DND-41 (cell line): ENCODE measurements at regions not wholly inside any gene's neighbourhood (a gene's known extent, or its start where the extent isn't known, plus 50 kb on each side); places are given as distances from the start of the nearest gene placed in this dataset.

ENCODE experiments used
- ATAC-seq: fragments of 200-7000 bp; cut with Tn5 transposase; 3 replicates; pipeline ENCODE4 v1.9.1; 2021; ENCODE audit warnings: low read depth; ENCODE audit not compliant: insufficient read depth
- DNase-seq: peaks from one replicate; pipeline ENCODE4 v3.0.0-alpha.2; 2020
- H2AFZ ChIP-seq: 2 replicates; pipeline ENCODE4 v1.6.0; 2012; ENCODE audit warnings: low read depth, low read length
- H3K27ac ChIP-seq: 2 replicates; pipeline ENCODE4 v1.5.1; 2012; ENCODE audit warnings: low read length, inconsistent platforms
- H3K27me3 ChIP-seq: fragments of 200-600 bp; sonication (generic); 2 replicates; pipeline ENCODE4 v1.6.0; 2012; ENCODE audit warnings: low read length, mild to moderate bottlenecking, inconsistent platforms; ENCODE audit not compliant: insufficient read depth, poor library complexity
- H3K36me3 ChIP-seq: 2 replicates; pipeline ENCODE4 v1.5.1; 2012; ENCODE audit warnings: low read length, inconsistent platforms; ENCODE audit not compliant: insufficient read depth
- H3K4me1 ChIP-seq: 2 replicates; pipeline ENCODE4 v1.5.1; 2012; ENCODE audit warnings: mild to moderate bottlenecking, low read length; ENCODE audit not compliant: insufficient read depth
- H3K4me2 ChIP-seq: 2 replicates; pipeline ENCODE4 v1.6.0; 2012; ENCODE audit warnings: mild to moderate bottlenecking, moderate library complexity, low read length, inconsistent platforms; ENCODE audit not compliant: insufficient read depth
- H3K4me3 ChIP-seq, 2 experiments: fragments of 200-600 bp in 1 of 2; shearing (Covaris generic) in 1 of 2; 2 replicates each; pipeline ENCODE4 v1.5.1; 2012 to 2016; ENCODE audit warnings: inconsistent platforms in 2 of 2, low read length in 2 of 2, mild to moderate bottlenecking in 2 of 2, low read depth in 1 of 2, moderate library complexity in 1 of 2
- H3K79me2 ChIP-seq: 2 replicates; pipeline ENCODE4 v1.6.0; 2012; ENCODE audit warnings: low read length, inconsistent platforms; ENCODE audit not compliant: insufficient read depth
- H3K9ac ChIP-seq: 2 replicates; pipeline ENCODE4 v1.6.0; 2012; ENCODE audit warnings: low read depth, mild to moderate bottlenecking, inconsistent platforms, low read length, moderate library complexity
- H3K9me3 ChIP-seq: 2 replicates; pipeline ENCODE4 v1.5.1; 2012; ENCODE audit warnings: low read length, moderate library complexity, mild to moderate bottlenecking, inconsistent platforms; ENCODE audit not compliant: insufficient read depth, severe bottlenecking
- H4K20me1 ChIP-seq: 2 replicates; pipeline ENCODE4 v1.6.0; 2012; ENCODE audit warnings: low read length; ENCODE audit not compliant: insufficient read depth
- EZH2 ChIP-seq: IDR thresholded peaks from 3 replicates; pipeline ENCODE4 v1.6.1; 2012; ENCODE audit warnings: borderline replicate concordance, low read depth, mild to moderate bottlenecking, moderate library complexity, low read length, inconsistent platforms; ENCODE audit not compliant: severe bottlenecking
- TF ChIP-seq, protein P1 (sequence below): IDR thresholded peaks from 2 replicates; pipeline ENCODE4 v1.5.1; 2012; ENCODE audit warnings: borderline replicate concordance, low read length, moderate library complexity, mild to moderate bottlenecking; ENCODE audit not compliant: poor library complexity, severe bottlenecking; ENCODE audit errors: extremely low read depth

DNA sequence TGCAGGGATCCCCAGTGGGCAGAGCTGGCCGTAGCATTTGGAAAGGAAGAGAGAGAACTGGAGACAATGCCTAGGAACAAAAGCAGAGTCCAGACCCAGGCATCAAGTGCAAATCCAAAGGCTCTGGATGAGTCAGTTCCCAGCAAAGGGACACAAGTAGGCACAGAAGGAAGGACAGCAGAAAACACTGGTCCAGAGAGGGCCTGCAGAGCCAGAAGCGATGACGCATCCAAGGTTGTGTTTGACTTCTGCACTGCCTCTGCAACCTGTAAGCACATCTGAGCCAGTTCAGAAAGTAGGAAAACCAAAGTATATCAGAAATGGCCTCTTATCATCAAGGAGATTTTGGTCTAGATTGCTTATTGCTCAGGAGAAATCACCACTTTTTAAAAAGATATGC lies 604.5 kb downstream of the FGF9 start:
- Histone ChIP-seq H3K9ac (no peak overlapping the region), H3K27ac (no peak overlapping the region)

DNA sequence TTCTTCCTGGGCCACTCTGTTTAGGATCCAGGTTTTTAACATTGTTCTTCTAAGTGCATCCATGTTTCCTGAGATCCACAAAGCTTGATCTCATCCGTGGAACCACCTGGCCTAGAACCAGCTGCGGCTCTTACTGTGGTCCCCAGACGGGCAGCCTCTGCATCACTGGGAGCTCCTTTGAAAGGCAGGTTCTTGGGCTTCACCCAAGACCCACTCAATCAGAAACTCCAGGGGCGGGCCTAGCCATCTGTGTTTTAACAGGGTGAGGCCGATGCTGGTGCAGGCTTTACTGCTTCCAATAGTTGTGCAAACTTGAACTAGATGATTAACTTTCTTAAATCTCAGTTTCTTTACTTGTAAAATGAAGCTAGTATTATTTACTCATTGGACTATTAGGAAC lies 605.7 kb downstream of the FGF9 start:
- Histone ChIP-seq H3K4me1 (no peaks in the 10 kb centered on the region), H3K36me3 (no peaks in the 10 kb centered on the region), H3K4me2 (no peak overlapping the region), H3K79me2 (no peaks in the 10 kb centered on the region), H2AFZ (no peak overlapping the region), H3K27ac (no peak overlapping the region), H4K20me1 (no peaks in the 10 kb centered on the region), H3K9ac (no peak overlapping the region), H3K4me3 (no peak overlapping the region), H3K27me3 (no peaks in the 10 kb centered on the region), H3K9me3 (no peaks in the 10 kb centered on the region)
- ATAC-seq = no peak
- DNase-seq = no peak
- TF ChIP-seq, protein P1, sequence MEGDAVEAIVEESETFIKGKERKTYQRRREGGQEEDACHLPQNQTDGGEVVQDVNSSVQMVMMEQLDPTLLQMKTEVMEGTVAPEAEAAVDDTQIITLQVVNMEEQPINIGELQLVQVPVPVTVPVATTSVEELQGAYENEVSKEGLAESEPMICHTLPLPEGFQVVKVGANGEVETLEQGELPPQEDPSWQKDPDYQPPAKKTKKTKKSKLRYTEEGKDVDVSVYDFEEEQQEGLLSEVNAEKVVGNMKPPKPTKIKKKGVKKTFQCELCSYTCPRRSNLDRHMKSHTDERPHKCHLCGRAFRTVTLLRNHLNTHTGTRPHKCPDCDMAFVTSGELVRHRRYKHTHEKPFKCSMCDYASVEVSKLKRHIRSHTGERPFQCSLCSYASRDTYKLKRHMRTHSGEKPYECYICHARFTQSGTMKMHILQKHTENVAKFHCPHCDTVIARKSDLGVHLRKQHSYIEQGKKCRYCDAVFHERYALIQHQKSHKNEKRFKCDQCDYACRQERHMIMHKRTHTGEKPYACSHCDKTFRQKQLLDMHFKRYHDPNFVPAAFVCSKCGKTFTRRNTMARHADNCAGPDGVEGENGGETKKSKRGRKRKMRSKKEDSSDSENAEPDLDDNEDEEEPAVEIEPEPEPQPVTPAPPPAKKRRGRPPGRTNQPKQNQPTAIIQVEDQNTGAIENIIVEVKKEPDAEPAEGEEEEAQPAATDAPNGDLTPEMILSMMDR = no peak
- TF ChIP-seq EZH2 = no peak

More for the DNA sequence above, 604.5 kb downstream of the FGF9 start:
- H3K4me3 ChIP-seq = no peak overlapping the region
- H4K20me1 ChIP-seq = no peaks in the 10 kb centered on the region
- no peaks in the 10 kb centered on the region for H3K9me3 ChIP-seq
- no peaks in the 10 kb centered on the region for H3K36me3 ChIP-seq
- H3K4me2 ChIP-seq = no peak overlapping the region
- DNase-seq (no peak), ATAC-seq (no peak)
- no peaks in the 10 kb centered on the region for H3K79me2 ChIP-seq
- no peaks in the 10 kb centered on the region for H3K4me1 ChIP-seq
- no peaks in the 10 kb centered on the region for H3K27me3 ChIP-seq
- H2AFZ ChIP-seq = no peak overlapping the region
- TF ChIP-seq, protein P1 = no peak
- TF ChIP-seq EZH2 = no peak

DNA sequence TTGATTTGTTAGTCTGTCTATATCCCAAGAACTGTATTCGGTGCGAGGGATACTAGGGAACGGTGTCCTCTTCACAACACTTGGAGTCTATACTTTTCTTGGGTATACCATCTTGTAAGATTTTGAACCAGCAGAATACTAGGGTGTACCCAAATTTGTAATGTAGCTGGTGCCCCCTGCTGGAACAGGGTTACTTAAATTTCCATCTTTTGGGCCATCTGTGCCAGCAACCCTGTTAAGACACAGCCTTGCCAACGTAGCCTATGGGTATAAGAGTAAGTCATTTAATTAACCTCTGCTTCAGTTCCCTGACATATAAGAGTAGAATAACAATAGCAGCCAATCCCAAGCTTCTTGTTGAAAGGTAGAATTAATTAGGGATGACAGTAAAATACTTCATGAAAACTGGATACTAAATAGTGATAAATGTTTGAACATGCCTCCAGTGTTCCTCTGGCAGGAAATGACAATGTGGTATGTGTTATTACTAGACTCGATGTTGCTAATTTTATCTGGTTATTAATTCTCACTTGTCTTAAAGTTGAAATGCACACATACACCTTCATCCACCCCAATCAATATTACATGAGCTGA lies 607.6 kb downstream of the FGF9 start:
- DNase-seq (peak; percentile 18), ATAC-seq (no peak)
- no peaks in the 10 kb centered on the region for H3K4me1 ChIP-seq
- H3K36me3 ChIP-seq = no peaks in the 10 kb centered on the region
- no peak for TF ChIP-seq EZH2
- TF ChIP-seq, protein P1 = peak; percentile 50
- H2AFZ ChIP-seq = no peak overlapping the region
- no peaks in the 10 kb centered on the region for H3K9me3 ChIP-seq
- no peak overlapping the region for H3K4me2 ChIP-seq
- H4K20me1 ChIP-seq = no peaks in the 10 kb centered on the region
- no peak overlapping the region for H3K4me3 ChIP-seq
- H3K27ac ChIP-seq = no peak overlapping the region
- H3K9ac ChIP-seq = no peak overlapping the region
- no peaks in the 10 kb centered on the region for H3K27me3 ChIP-seq
- H3K79me2 ChIP-seq = no peaks in the 10 kb centered on the region
